ENCODE measurements at regions not wholly inside any gene's neighbourhood (a gene's known extent, or its start where the extent isn't known, plus 50 kb on each side); places are given as distances from the start of the nearest gene placed in this dataset.

GRCh38 chr2:167537743-167538142, 649.5 kb downstream of the XIRP2 start:
- Histone ChIP-seq H2AFZ (ENCODE audit: control insufficient read depth, low read length) (no peak overlapping the region), H3K36me3 (ENCODE audit: control insufficient read depth in 2 of 2, extremely low read depth in 1 of 2, insufficient read depth in 2 of 2, low read length in 2 of 2) (no peaks in the 10 kb centered on the region), H3K79me2 (ENCODE audit: control insufficient read depth, insufficient read depth, low read length) (no peaks in the 10 kb centered on the region), H3K9me1 (ENCODE audit: control insufficient read depth, extremely low read depth, insufficient read depth, low read length) (no peaks in the 10 kb centered on the region), H3K9me3 (ENCODE audit: control insufficient read depth, low read depth, low read length) (no peaks in the 10 kb centered on the region), H3K4me1 (ENCODE audit: control insufficient read depth, extremely low read depth, insufficient read depth, low read length) (no peaks in the 10 kb centered on the region), H3K27ac (ENCODE audit: control insufficient read depth, insufficient read depth, low read length) (no peak overlapping the region), H3K4me3 (ENCODE audit: control insufficient read depth in 2 of 3, extremely low read depth in 1 of 3, insufficient read depth in 2 of 3, low read depth in 1 of 3, low read length in 3 of 3) (no peak overlapping the region), H3K4me2 (ENCODE audit: control insufficient read depth, extremely low read depth, insufficient read depth, low read depth, low read length) (no peak overlapping the region), H3K9ac (ENCODE audit: control insufficient read depth, extremely low read depth, insufficient read depth, low read length) (no peak overlapping the region), H3K27me3 (ENCODE audit: control insufficient read depth, extremely low read depth, insufficient read depth, low read length) (no peaks in the 10 kb centered on the region), H4K20me1 (ENCODE audit: control insufficient read depth, extremely low read depth, insufficient read depth, low read length) (no peaks in the 10 kb centered on the region)
- dilution Hi-C loops (cut with MboI; ENCODE audit: extremely low pct_ligation_motif_present, low sequenced_read_pairs): no loop called here
- no peak for DNase-seq (ENCODE audit: low read depth, low spot score)
- TF ChIP-seq CTCF (optimal IDR thresholded peaks at IDR 0.05 in 1 of 3, IDR thresholded peaks at IDR 0.05 in 1 of 3, conservative IDR thresholded peaks at IDR 0.05 in 1 of 3; ENCODE audit: extremely low read depth in 1 of 3, insufficient read depth in 2 of 3, low read length in 3 of 3): no peak
- no peak for TF ChIP-seq EZH2 (IDR thresholded peaks at IDR 0.05; ENCODE audit: low read length)
- no peak for FAIRE-seq

GRCh38 chr2:167534443-167534842, 646.2 kb downstream of the XIRP2 start:
- dilution Hi-C loops (cut with MboI; ENCODE audit: extremely low pct_ligation_motif_present, low sequenced_read_pairs): no loop called here
- FAIRE-seq: no peak

More at GRCh38 chr2:167534443-167534842, 646.2 kb downstream of the XIRP2 start:
- no peak for DNase-seq (ENCODE audit: low read depth, low spot score)
- Histone ChIP-seq H4K20me1 (ENCODE audit: control insufficient read depth, extremely low read depth, insufficient read depth, low read length) (no peaks in the 10 kb centered on the region), H3K4me3 (ENCODE audit: control insufficient read depth in 2 of 3, extremely low read depth in 1 of 3, insufficient read depth in 2 of 3, low read depth in 1 of 3, low read length in 3 of 3) (no peak overlapping the region), H3K27ac (ENCODE audit: control insufficient read depth, insufficient read depth, low read length) (no peak overlapping the region), H3K4me2 (ENCODE audit: control insufficient read depth, extremely low read depth, insufficient read depth, low read depth, low read length) (no peak overlapping the region), H3K9me3 (ENCODE audit: control insufficient read depth, low read depth, low read length) (no peaks in the 10 kb centered on the region), H3K27me3 (ENCODE audit: control insufficient read depth, extremely low read depth, insufficient read depth, low read length) (no peaks in the 10 kb centered on the region), H3K36me3 (ENCODE audit: control insufficient read depth in 2 of 2, extremely low read depth in 1 of 2, insufficient read depth in 2 of 2, low read length in 2 of 2) (no peaks in the 10 kb centered on the region), H3K9ac (ENCODE audit: control insufficient read depth, extremely low read depth, insufficient read depth, low read length) (no peak overlapping the region), H2AFZ (ENCODE audit: control insufficient read depth, low read length) (no peak overlapping the region), H3K79me2 (ENCODE audit: control insufficient read depth, insufficient read depth, low read length) (no peaks in the 10 kb centered on the region), H3K9me1 (ENCODE audit: control insufficient read depth, extremely low read depth, insufficient read depth, low read length) (no peaks in the 10 kb centered on the region), H3K4me1 (ENCODE audit: control insufficient read depth, extremely low read depth, insufficient read depth, low read length) (no peaks in the 10 kb centered on the region)
- no peak for TF ChIP-seq EZH2 (IDR thresholded peaks at IDR 0.05; ENCODE audit: low read length)
- no peak for TF ChIP-seq CTCF (optimal IDR thresholded peaks at IDR 0.05 in 1 of 3, IDR thresholded peaks at IDR 0.05 in 1 of 3, conservative IDR thresholded peaks at IDR 0.05 in 1 of 3; ENCODE audit: extremely low read depth in 1 of 3, insufficient read depth in 2 of 3, low read length in 3 of 3)

All from keratinocyte (primary cell).